K562 (cell line): ENCODE measurements at regions not wholly inside any gene's neighbourhood (a gene's known extent, or its start where the extent isn't known, plus 50 kb on each side); places are given as distances from the start of the nearest gene placed in this dataset.
"Not testable (repeated sequence)": the region's sequence is repeated elsewhere in the genome, so short reads cannot be mapped to it uniquely, and the experiment has no call there.

Experiments
- ATAC-seq: fragments of 200-7000 bp; cut with Tn5 transposase; 3 replicates; pipeline ENCODE4 v1.9.1; 2020; ENCODE audit warnings: moderate library complexity
- BruUV-seq: library from RNA; stranded (reverse); fragments of 400-500 nt; replicated peaks from 2 replicates; lab custom pipeline; 2021; lab: Mats Ljungman, UMichigan
- CTCF ChIA-PET: fragments of 300-600 bp; formaldehyde crosslinking; extraction: SDS; loops from one replicate; lab custom pipeline; 2021; ENCODE audit warnings: low intra/inter-chr PET ratio; lab: Yijun Ruan, JAX
- POLR2A ChIA-PET: fragments of 300-600, 350-650 bp; sonication (Branson Sonifier 250); formaldehyde crosslinking; extraction: SDS; loops from one replicate; lab custom pipeline; 2021; ENCODE audit warnings: antibody characterized with exemption, inconsistent platforms; lab: Yijun Ruan, JAX
- DNase-seq, 4 experiments: peaks; one replicate each; pipeline versions ENCODE4 v3.0.0 to v3.0.0-alpha.2; 2011 to 2018; ENCODE audit warnings: low spot score in 3 of 4, mixed read lengths in 3 of 4; ENCODE audit errors: extremely low read depth in 1 of 4
- FAIRE-seq: peaks from 2 replicates; lab custom pipeline; 2011; peaks lifted over from hg19 to GRCh38; lab: Jason Lieb, UNC
- H2AFZ ChIP-seq: 2 replicates; pipeline ENCODE4 v1.6.0; 2011; ENCODE audit warnings: low read depth, low read length, control low read depth, inconsistent platforms
- H3K27ac ChIP-seq: fragments of 200-600 bp; 3 replicates; pipeline ENCODE4 v1.8.0; 2011; ENCODE audit warnings: low read depth, mild to moderate bottlenecking, control low read depth, inconsistent platforms, low read length, moderate library complexity, mixed read lengths; ENCODE audit errors: extremely low read depth
- H3K27me3 ChIP-seq, 2 experiments: fragments of 300-600 bp in 1 of 2; 2 replicates in 1 of 2; 3 replicates in 1 of 2; pipeline versions ENCODE4 v1.6.0 to v1.8.0; 2011; ENCODE audit warnings: inconsistent platforms in 2 of 2, low read length in 2 of 2, mild to moderate bottlenecking in 1 of 2, mixed read lengths in 1 of 2, moderate library complexity in 1 of 2; ENCODE audit not compliant: control insufficient read depth in 2 of 2, insufficient read depth in 2 of 2
- H3K36me3 ChIP-seq: fragments of 300-600 bp; 3 replicates; pipeline ENCODE4 v1.8.0; 2011; ENCODE audit warnings: mild to moderate bottlenecking, low read length, inconsistent platforms; ENCODE audit not compliant: control insufficient read depth, insufficient read depth
- H3K4me1 ChIP-seq, 2 experiments: fragments of 200-600 bp in 1 of 2; replicated peaks in 1 of 2; 2 replicates in 1 of 2; 3 replicates in 1 of 2; pipeline versions ENCODE4 v1.5.1 to v1.8.0; 2011; ENCODE audit warnings: inconsistent platforms in 2 of 2, low read length in 2 of 2, mild to moderate bottlenecking in 1 of 2, mixed read lengths in 1 of 2, moderate library complexity in 1 of 2; ENCODE audit not compliant: control insufficient read depth in 2 of 2, insufficient read depth in 2 of 2
- H3K4me2 ChIP-seq: 2 replicates; pipeline ENCODE4 v1.6.1; 2011; ENCODE audit warnings: low read length, control low read depth, inconsistent platforms, mixed read lengths; ENCODE audit not compliant: insufficient read depth
- H3K4me3 ChIP-seq: fragments of 200-600 bp; sonication (generic), shearing (Covaris generic); 2 replicates; pipeline ENCODE4 v1.5.1; 2016; ENCODE audit warnings: control low read depth, inconsistent platforms
- H3K79me2 ChIP-seq: fragments of 200-600 bp; 3 replicates; pipeline ENCODE4 v1.8.0; 2011; ENCODE audit warnings: low read length, inconsistent platforms; ENCODE audit not compliant: control insufficient read depth, insufficient read depth
- H3K9ac ChIP-seq, 2 experiments: 2 replicates each; pipeline versions ENCODE4 v1.6.0 to v1.6.1; 2011; ENCODE audit warnings: low read depth in 2 of 2, low read length in 2 of 2, control low read depth in 1 of 2, inconsistent platforms in 1 of 2, mild to moderate bottlenecking in 1 of 2, mixed read lengths in 1 of 2; ENCODE audit not compliant: insufficient read depth in 1 of 2
- H3K9me1 ChIP-seq: one replicate; pipeline ENCODE4 v1.6.0; 2011; ENCODE audit warnings: inconsistent platforms, mild to moderate bottlenecking, low read length, moderate library complexity; ENCODE audit not compliant: control insufficient read depth, insufficient read depth
- H3K9me3 ChIP-seq: replicated peaks from 2 replicates; pipeline ENCODE4 v1.5.1; 2011; ENCODE audit warnings: low read depth, low read length, inconsistent platforms; ENCODE audit not compliant: control insufficient read depth, insufficient read depth
- H4K20me1 ChIP-seq: replicated peaks from 2 replicates; pipeline ENCODE4 v1.6.1; 2011; ENCODE audit warnings: low read length, inconsistent platforms, mixed read lengths; ENCODE audit not compliant: control insufficient read depth, insufficient read depth
- ADNP ChIP-seq: fragments of 200-800 bp; sonication (Bioruptor generic); IDR thresholded peaks from 2 replicates; pipeline ENCODE4 v1.6.1; 2016; ENCODE audit warnings: missing genetic modification characterization, missing compliant biosample characterization
- CHD2 ChIP-seq: IDR thresholded peaks from 2 replicates; pipeline ENCODE4 v1.6.1; 2011; ENCODE audit warnings: low read depth, low read length
- COPS2 ChIP-seq: fragments of 450-650 bp; conservative IDR thresholded peaks from 2 replicates; pipeline ENCODE4 v1.6.1; 2016; ENCODE audit warnings: mild to moderate bottlenecking, moderate library complexity
- HDAC1 ChIP-seq, 2 experiments: fragments of 450-650 bp; IDR thresholded peaks; 2 replicates each; pipeline ENCODE4 v1.6.1; 2016 to 2017; ENCODE audit warnings: inconsistent platforms in 1 of 2, mild to moderate bottlenecking in 1 of 2, moderate library complexity in 1 of 2
- KAT2B ChIP-seq: IDR thresholded peaks from one replicate; pipeline ENCODE4 v1.6.1; 2012; ENCODE audit warnings: low read depth, mild to moderate bottlenecking, control low read depth, inconsistent platforms, low read length, moderate library complexity
- KDM1A ChIP-seq, 2 experiments: fragments of 450-650 bp; IDR thresholded peaks; 2 replicates each; pipeline ENCODE4 v1.6.1; 2016; ENCODE audit warnings: mild to moderate bottlenecking in 2 of 2
- PHB ChIP-seq: fragments of 250-450 bp; sonication (Bioruptor Pico); IDR thresholded peaks from 2 replicates; pipeline ENCODE4 v1.5.0; 2021
- ZNF133 ChIP-seq: fragments of 250-450 bp; sonication (Bioruptor Pico); IDR thresholded peaks from 2 replicates; pipeline ENCODE4 v1.4.0; 2020; ENCODE audit warnings: mild to moderate bottlenecking
- ZNF146 ChIP-seq: IDR thresholded peaks from one replicate; pipeline ENCODE4 v1.6.1; 2018; ENCODE audit warnings: missing compliant biosample characterization; ENCODE audit not compliant: unreplicated experiment
- ZNF324 ChIP-seq: fragments of 250-450 bp; sonication (Bioruptor Pico); IDR thresholded peaks from 2 replicates; pipeline ENCODE4 v1.4.0; 2020; ENCODE audit warnings: mild to moderate bottlenecking
- ZNF384 ChIP-seq: IDR thresholded peaks from 2 replicates; pipeline ENCODE4 v1.6.1; 2012; ENCODE audit warnings: low read depth, low read length, improper control_type of control experiment
- ZNF408 ChIP-seq: fragments of 250-450 bp; sonication (Bioruptor Pico); IDR thresholded peaks from 2 replicates; pipeline ENCODE4 v1.4.0; 2020; ENCODE audit warnings: low read depth, mild to moderate bottlenecking, moderate library complexity
- ZNF436 ChIP-seq: fragments of 250-450, 450-650 bp; sonication (Bioruptor Pico); formaldehyde crosslinking; IDR thresholded peaks from 2 replicates; pipeline ENCODE4 v1.7.0; 2020; ENCODE audit warnings: mild to moderate bottlenecking
- ZNF699 ChIP-seq: fragments of 250-450 bp; sonication (Bioruptor Pico); IDR thresholded peaks from 2 replicates; pipeline ENCODE4 v1.8.0; 2021; ENCODE audit warnings: mild to moderate bottlenecking, moderate library complexity; ENCODE audit not compliant: insufficient replicate concordance
- WGBS: fragments of 100-300 bp; shearing (Covaris generic); methylation state at CpG from one replicate; pipeline ENCODE4 v1.1.6; 2016; ENCODE audit warnings: low coverage, mixed read lengths; ENCODE audit not compliant: insufficient coverage; ENCODE audit errors: missing lambda C conversion rate; 5-methylcytosine and 5-hydroxymethylcytosine counted together
- in situ Hi-C: fragments of 300-500 bp; cut with MboI; formaldehyde crosslinking; loops from 4 replicates; pipeline ENCODE4 v1.15.0; 2018; ENCODE audit warnings: inconsistent platforms, mixed read lengths
- intact Hi-C: fragments of 100-400 bp; cut with micrococcal nuclease; formaldehyde crosslinking; loops from 2 replicates; pipeline ENCODE4 v1.14.2; 2022
- TF ChIP-seq, protein P1 (sequence below), 2 experiments: IDR thresholded peaks; 2 replicates each; pipeline ENCODE4 v1.6.1; 2011; ENCODE audit warnings: borderline replicate concordance in 1 of 2, control low read depth in 1 of 2, low read depth in 1 of 2, low read length in 1 of 2, mild to moderate bottlenecking in 1 of 2, mixed read lengths in 1 of 2, moderate library complexity in 1 of 2; ENCODE audit not compliant: insufficient read depth in 1 of 2, insufficient read length in 1 of 2, poor library complexity in 1 of 2, severe bottlenecking in 1 of 2; ENCODE audit errors: extremely low read depth in 1 of 2
- TF ChIP-seq, protein P2 (sequence below): fragments of 450-650 bp; IDR thresholded peaks from 2 replicates; pipeline ENCODE4 v1.6.1; 2014; ENCODE audit warnings: low read depth, mild to moderate bottlenecking, moderate library complexity, borderline replicate concordance

DNA sequence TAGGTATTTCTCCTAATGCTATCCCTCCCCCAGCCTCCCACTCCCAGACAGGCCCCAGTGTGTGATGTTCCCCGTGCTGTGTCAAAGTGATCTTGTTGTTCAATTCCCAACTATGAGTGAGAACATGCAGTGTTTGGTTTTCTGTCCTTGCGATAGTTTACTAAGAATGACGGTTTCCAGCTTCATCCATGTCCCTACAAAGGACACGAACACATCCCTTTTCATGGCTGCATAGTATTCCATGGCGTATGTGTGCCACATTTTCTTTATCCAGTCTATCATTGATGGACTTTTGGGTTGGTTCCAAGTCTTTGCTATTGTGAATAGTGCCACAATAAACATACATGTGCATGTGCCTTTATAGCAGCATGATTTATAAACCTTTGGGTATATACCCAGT is 999.3 kb upstream of the ZEB2 start:
- H3K4me1 ChIP-seq, H3K9me3 ChIP-seq, H3K4me2 ChIP-seq, BruUV-seq, H3K9me1 ChIP-seq, H4K20me1 ChIP-seq, FAIRE-seq, H3K27ac ChIP-seq, H3K9ac ChIP-seq, H3K36me3 ChIP-seq, H2AFZ ChIP-seq, CTCF ChIA-PET, DNase-seq, H3K79me2 ChIP-seq, intact Hi-C loops, in situ Hi-C loops, ATAC-seq, H3K27me3 ChIP-seq, POLR2A ChIA-PET, H3K4me3 ChIP-seq: not testable (repeated sequence)
- WGBS, result 75% methylated on average over 5 of the region's 5 CpGs
- TF ChIP-seq KDM1A (IDR thresholded peaks at IDR 0.05), result peak in 1 of 2 experiments; percentile 28; a peak in 1 of 4 replicates
- peak; percentile 96 for TF ChIP-seq ZNF146

DNA sequence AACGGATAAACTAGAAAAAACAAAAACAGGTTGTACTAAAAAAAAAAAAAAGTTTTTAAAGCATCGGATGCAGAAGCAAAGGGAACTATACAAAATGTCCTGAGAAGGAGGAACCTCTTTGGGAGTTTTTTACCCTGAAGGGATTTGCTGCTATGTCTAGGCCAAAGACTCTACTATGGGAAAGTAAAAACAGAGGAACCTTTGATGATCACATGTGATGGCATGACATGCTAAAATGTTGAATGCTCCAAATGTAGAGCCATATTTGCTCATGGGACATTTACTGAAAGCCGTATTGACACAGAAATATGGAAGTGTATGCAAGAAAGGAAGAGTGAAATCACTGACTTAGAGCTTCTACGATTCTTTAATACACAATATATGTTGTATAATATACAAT is 992.0 kb upstream of the ZEB2 start:
- no peak for FAIRE-seq

More for the DNA sequence above, 992.0 kb upstream of the ZEB2 start:
- H3K9me3 ChIP-seq, result no peaks in the 10 kb centered on the region
- intact Hi-C loops, result no loop called here
- no peak for ATAC-seq
- no peaks in the 10 kb centered on the region for H3K27me3 ChIP-seq
- H3K79me2 ChIP-seq, result no peaks in the 10 kb centered on the region
- no peak overlapping the region for H3K4me2 ChIP-seq
- H3K36me3 ChIP-seq, result no peaks in the 10 kb centered on the region
- no TSS peak for BruUV-seq
- CTCF ChIA-PET, result no interaction called here
- no peak for DNase-seq
- WGBS, result 59% methylated on average over 4 of the region's 4 CpGs
- no peaks in the 10 kb centered on the region for H4K20me1 ChIP-seq
- POLR2A ChIA-PET, result no interaction called here
- H3K4me1 ChIP-seq, result no peaks in the 10 kb centered on the region
- no peak for TF ChIP-seq CHD2
- TF ChIP-seq HDAC1 (IDR thresholded peaks at IDR 0.05), result no peak
- no peak for TF ChIP-seq ZNF436 (CRISPR knock-in tag)
- no peak for TF ChIP-seq KAT2B
- no peak for TF ChIP-seq ZNF384
- TF ChIP-seq ZNF133, result no peak
- TF ChIP-seq, protein P1, sequence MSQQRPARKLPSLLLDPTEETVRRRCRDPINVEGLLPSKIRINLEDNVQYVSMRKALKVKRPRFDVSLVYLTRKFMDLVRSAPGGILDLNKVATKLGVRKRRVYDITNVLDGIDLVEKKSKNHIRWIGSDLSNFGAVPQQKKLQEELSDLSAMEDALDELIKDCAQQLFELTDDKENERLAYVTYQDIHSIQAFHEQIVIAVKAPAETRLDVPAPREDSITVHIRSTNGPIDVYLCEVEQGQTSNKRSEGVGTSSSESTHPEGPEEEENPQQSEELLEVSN (IDR thresholded peaks at IDR 0.05; ENCODE audit: borderline replicate concordance in 1 of 2, extremely low read depth in 1 of 2, insufficient read depth in 1 of 2, insufficient read length in 1 of 2, low read depth in 1 of 2, low read length in 1 of 2, poor library complexity in 1 of 2, severe bottlenecking in 1 of 2), result no peak
- no peak for TF ChIP-seq ZNF324 (CRISPR knock-in tag)
- no peak for TF ChIP-seq ZNF408
- no peak for TF ChIP-seq COPS2
- TF ChIP-seq, protein P2, sequence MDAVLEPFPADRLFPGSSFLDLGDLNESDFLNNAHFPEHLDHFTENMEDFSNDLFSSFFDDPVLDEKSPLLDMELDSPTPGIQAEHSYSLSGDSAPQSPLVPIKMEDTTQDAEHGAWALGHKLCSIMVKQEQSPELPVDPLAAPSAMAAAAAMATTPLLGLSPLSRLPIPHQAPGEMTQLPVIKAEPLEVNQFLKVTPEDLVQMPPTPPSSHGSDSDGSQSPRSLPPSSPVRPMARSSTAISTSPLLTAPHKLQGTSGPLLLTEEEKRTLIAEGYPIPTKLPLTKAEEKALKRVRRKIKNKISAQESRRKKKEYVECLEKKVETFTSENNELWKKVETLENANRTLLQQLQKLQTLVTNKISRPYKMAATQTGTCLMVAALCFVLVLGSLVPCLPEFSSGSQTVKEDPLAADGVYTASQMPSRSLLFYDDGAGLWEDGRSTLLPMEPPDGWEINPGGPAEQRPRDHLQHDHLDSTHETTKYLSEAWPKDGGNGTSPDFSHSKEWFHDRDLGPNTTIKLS, result no peak
- no peak for TF ChIP-seq PHB (CRISPR knock-in tag)
- no peak for TF ChIP-seq ZNF699 (CRISPR knock-in tag)
- TF ChIP-seq ADNP (tag), result no peak
- H3K4me3 ChIP-seq, result no peak overlapping the region
- H3K9me1 ChIP-seq, result no peaks in the 10 kb centered on the region
- H2AFZ ChIP-seq, result 0 out of 2 replicates have a peak overlapping the region, but pooled peaks have one; percentile 4
- no peak overlapping the region for H3K27ac ChIP-seq
- no peak overlapping the region for H3K9ac ChIP-seq
- in situ Hi-C loops, result no loop called here
